C4-2B (cell line): ENCODE measurements at regions not wholly inside any gene's neighbourhood (a gene's known extent, or its start where the extent isn't known, plus 50 kb on each side); places are given as distances from the start of the nearest gene placed in this dataset.

Experiments
- H3K27ac ChIP-seq: fragments of 450-650 bp; 2 replicates; pipeline ENCODE4 v1.5.1; 2017
- CTCF ChIP-seq: fragments of 450-650 bp; conservative IDR thresholded peaks from 2 replicates; pipeline ENCODE4 v1.5.1; 2017; ENCODE audit warnings: mild to moderate bottlenecking
- ZFX ChIP-seq: fragments of 450-650 bp; IDR thresholded peaks from 2 replicates; pipeline ENCODE4 v1.6.1; 2017

DNA sequence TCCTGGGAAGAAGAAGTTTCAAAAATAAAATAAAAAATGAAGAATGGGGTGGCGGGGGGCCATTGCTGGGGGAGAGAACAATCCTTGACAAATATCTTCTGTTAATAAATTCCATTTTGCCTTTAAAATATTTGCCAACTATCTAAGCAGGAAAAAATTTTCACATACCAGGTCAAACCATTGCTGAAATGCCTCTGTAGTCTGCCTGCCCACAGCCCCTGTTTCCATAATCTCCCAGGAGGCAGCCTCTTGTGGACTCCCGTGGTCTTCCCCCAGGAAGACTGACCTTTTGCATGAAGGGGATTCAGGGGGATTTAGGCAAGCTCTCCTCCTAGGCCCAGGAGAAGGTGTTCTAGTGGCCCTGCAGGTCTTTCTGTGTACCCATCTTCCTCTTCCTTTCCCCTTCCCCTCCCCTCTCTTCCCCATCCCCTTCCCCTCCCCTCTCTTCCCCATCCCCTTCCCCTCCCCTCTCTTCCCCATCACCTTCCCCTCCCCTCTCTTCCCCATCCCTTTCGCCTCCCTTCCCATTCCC, 61.0 kb downstream of the RPL37A start:
- H3K27ac ChIP-seq, result no peak overlapping the region
- TF ChIP-seq CTCF (no peak), ZFX (no peak)

DNA sequence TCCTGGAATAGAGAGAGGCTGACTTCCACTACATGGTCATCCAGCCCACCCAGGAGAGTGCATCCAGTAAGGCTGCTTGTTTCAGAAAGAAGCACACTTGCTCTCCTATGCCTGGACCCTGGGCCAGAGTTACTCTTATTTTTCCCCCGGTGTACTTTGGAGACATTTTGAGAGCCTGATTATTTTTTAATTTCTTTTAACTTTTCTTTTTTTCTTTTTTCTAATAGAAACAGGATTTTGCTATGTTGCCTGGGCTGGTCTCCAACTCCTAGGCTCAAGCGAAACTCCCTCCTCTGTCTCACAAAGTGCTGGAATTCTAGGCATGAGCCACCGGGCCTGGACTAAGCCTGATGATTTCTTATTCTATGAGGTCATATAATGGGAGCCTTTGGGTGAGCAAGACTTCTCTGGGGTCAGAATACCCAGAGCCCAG, 62.2 kb downstream of the RPL37A start:
- H3K27ac ChIP-seq, result no peak overlapping the region
- TF ChIP-seq CTCF, result no peak

GRCh38 chr2:216562696-216563435, 64.2 kb downstream of the RPL37A start:
- no peak overlapping the region for H3K27ac ChIP-seq
- TF ChIP-seq CTCF, result no peak
- no peak for TF ChIP-seq ZFX

DNA sequence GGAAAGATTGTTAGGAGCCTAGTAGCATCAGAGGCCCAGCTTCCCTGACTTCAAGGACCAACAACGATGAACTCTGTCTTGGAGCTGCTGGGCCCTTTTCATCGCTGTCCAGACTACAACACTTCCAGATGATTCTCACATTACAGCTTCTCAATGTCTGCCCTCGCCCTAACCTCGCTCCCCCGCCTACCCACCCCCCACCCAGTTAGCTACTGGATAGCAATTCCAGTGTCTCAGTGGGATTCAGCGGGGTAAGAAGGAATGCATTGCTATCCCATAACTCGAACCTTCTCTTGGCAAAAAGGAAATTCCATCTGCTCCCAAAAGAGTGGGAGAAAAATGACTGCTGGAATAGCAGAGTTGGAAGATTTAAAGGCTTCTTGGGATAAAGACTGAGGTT, 65.0 kb downstream of the RPL37A start:
- H3K27ac ChIP-seq, result no peak overlapping the region
- TF ChIP-seq CTCF, result no peak
- TF ChIP-seq ZFX, result no peak

- no peak overlapping the region for H3K27ac ChIP-seq
- TF ChIP-seq ZFX (no peak), CTCF (no peak)
Observed at GRCh38 chr2:216564611-216565010, 66.0 kb downstream of the RPL37A start.

DNA sequence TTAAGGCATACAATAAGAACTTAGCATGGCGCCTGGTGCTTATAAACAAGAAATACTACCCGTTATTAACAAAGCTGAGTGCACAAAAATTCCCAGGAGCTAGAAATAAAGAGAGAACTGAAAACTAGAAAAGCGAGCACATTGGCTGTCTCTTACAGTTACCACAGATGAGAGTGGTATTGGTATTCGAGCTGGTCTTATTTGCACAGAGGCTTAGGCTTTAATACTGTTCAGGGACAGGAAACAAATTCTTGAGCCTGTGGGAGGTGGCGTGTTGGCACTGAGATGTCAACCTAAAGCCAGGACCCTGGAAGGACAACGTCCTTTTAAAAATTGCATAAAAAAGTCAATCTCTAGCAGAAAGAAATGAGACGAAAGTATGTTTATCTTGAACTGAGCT, 67.3 kb upstream of the IGFBP2 start:
- no peak overlapping the region for H3K27ac ChIP-seq
- no peak for TF ChIP-seq CTCF
- no peak for TF ChIP-seq ZFX

GRCh38 chr2:216568576-216568975, 64.6 kb upstream of the IGFBP2 start:
- H3K27ac ChIP-seq, result no peak overlapping the region
- TF ChIP-seq CTCF, result no peak
